ENCODE measurements at regions not wholly inside any gene's neighbourhood (a gene's known extent, or its start where the extent isn't known, plus 50 kb on each side); places are given as distances from the start of the nearest gene placed in this dataset.

GRCh38 chr5:125059255-125060002, 313.0 kb upstream of the ZNF608 start:
- TF ChIP-seq CREB1 (IDR thresholded peaks at IDR 0.05; ENCODE audit: low read depth) (no peak), EGR1 (IDR thresholded peaks at IDR 0.05) (no peak), EP300 (IDR thresholded peaks at IDR 0.05; ENCODE audit: borderline replicate concordance) (no peak), ZBTB7A (IDR thresholded peaks at IDR 0.05; ENCODE audit: low read depth) (no peak), YY1 (IDR thresholded peaks at IDR 0.05; ENCODE audit: low read depth) (no peak)
- TF ChIP-seq, protein P1, sequence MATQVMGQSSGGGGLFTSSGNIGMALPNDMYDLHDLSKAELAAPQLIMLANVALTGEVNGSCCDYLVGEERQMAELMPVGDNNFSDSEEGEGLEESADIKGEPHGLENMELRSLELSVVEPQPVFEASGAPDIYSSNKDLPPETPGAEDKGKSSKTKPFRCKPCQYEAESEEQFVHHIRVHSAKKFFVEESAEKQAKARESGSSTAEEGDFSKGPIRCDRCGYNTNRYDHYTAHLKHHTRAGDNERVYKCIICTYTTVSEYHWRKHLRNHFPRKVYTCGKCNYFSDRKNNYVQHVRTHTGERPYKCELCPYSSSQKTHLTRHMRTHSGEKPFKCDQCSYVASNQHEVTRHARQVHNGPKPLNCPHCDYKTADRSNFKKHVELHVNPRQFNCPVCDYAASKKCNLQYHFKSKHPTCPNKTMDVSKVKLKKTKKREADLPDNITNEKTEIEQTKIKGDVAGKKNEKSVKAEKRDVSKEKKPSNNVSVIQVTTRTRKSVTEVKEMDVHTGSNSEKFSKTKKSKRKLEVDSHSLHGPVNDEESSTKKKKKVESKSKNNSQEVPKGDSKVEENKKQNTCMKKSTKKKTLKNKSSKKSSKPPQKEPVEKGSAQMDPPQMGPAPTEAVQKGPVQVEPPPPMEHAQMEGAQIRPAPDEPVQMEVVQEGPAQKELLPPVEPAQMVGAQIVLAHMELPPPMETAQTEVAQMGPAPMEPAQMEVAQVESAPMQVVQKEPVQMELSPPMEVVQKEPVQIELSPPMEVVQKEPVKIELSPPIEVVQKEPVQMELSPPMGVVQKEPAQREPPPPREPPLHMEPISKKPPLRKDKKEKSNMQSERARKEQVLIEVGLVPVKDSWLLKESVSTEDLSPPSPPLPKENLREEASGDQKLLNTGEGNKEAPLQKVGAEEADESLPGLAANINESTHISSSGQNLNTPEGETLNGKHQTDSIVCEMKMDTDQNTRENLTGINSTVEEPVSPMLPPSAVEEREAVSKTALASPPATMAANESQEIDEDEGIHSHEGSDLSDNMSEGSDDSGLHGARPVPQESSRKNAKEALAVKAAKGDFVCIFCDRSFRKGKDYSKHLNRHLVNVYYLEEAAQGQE (IDR thresholded peaks at IDR 0.05; ENCODE audit: low read depth), result no peak
- TF ChIP-seq, protein P2, sequence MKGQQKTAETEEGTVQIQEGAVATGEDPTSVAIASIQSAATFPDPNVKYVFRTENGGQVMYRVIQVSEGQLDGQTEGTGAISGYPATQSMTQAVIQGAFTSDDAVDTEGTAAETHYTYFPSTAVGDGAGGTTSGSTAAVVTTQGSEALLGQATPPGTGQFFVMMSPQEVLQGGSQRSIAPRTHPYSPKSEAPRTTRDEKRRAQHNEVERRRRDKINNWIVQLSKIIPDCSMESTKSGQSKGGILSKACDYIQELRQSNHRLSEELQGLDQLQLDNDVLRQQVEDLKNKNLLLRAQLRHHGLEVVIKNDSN (IDR thresholded peaks at IDR 0.05), result no peak
